ENCODE measurements at regions not wholly inside any gene's neighbourhood (a gene's known extent, or its start where the extent isn't known, plus 50 kb on each side); places are given as distances from the start of the nearest gene placed in this dataset.

DNA sequence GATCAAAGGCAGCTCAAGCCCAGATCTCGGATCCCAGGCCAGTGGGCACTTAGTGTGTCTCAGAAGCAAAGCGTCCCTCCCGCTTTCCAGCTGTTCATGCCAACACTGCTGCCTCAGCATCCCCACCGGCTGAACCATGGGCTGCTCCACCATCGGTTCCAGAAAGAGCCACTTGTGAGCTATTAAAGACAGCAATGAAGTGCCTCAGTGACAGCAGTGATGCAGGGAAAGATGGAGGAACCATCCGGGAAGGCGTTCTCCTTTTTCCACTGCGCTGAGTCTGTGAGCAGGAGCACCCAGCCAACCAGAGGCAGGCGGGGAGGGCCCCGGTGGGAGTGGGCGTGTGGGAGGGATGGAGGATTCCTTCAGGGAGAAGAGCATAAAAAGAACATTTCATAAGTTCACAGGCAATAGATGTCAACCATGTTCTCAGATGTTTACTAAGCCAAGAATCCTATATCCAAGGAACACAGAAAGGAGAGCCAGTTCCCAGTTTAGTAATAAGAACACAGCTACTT is 96.2 kb upstream of the MKI67 start:
- WGBS (ENCODE audit: low lambda C conversion rate), result 18% methylated on average over 11 of the region's 11 CpGs
- no peaks in the 10 kb centered on the region for H3K9me3 ChIP-seq (ENCODE audit: low read length)
- H3K9ac ChIP-seq (ENCODE audit: insufficient read depth, low read depth, low read length), result no peak overlapping the region
- no peaks in the 10 kb centered on the region for H4K20me1 ChIP-seq (ENCODE audit: insufficient read depth, low read length)
- H2AFZ ChIP-seq (ENCODE audit: low read length), result no peak overlapping the region
- DNase-seq (ENCODE audit: low spot score), result no peak
- ATAC-seq, result no peak
- no TSS peak for BruUV-seq (replicated peaks)
- TF ChIP-seq MBD4 (IDR thresholded peaks at IDR 0.05; ENCODE audit: borderline replicate concordance, low read length) (no peak), KDM6A (CRISPR knock-in tag; IDR thresholded peaks at IDR 0.05; ENCODE audit: low read depth) (no peak), MEF2D (CRISPR knock-in tag; IDR thresholded peaks at IDR 0.05) (no peak), ZBTB43 (CRISPR knock-in tag; conservative IDR thresholded peaks at IDR 0.05) (no peak), ZFAT (CRISPR knock-in tag; conservative IDR thresholded peaks at IDR 0.05) (no peak), GMEB1 (CRISPR knock-in tag; IDR thresholded peaks at IDR 0.05; ENCODE audit: borderline replicate concordance) (no peak), PHF20 (CRISPR knock-in tag; IDR thresholded peaks at IDR 0.05) (no peak), ZNF230 (CRISPR knock-in tag; IDR thresholded peaks at IDR 0.05) (no peak), ZNF562 (CRISPR knock-in tag; IDR thresholded peaks at IDR 0.05; ENCODE audit: borderline replicate concordance) (no peak), NBN (conservative IDR thresholded peaks at IDR 0.05) (no peak), PBX2 (CRISPR knock-in tag; IDR thresholded peaks at IDR 0.05) (no peak), NCOR1 (IDR thresholded peaks at IDR 0.05; ENCODE audit: borderline replicate concordance, low read length) (no peak), NAIF1 (CRISPR knock-in tag; IDR thresholded peaks at IDR 0.05; ENCODE audit: borderline replicate concordance) (no peak)
- CTCF ChIA-PET (ENCODE audit: low intra/inter-chr PET ratio, low total read pairs), result no interaction called here
- peaks cover 3 to 9% of the 10 kb centered on the region in 2 experiments; a peak in 2 of 5 replicates for H3K27me3 ChIP-seq (ENCODE audit: control insufficient read depth in 1 of 2, insufficient read depth in 2 of 2, low read length in 2 of 2)
- no peaks in the 10 kb centered on the region for H3K36me3 ChIP-seq (replicated peaks in 1 of 2; ENCODE audit: control insufficient read depth in 1 of 2, insufficient read depth in 2 of 2, low read length in 2 of 2)
- POLR2A ChIA-PET, result no interaction called here
- H3K4me2 ChIP-seq (ENCODE audit: low read depth, low read length), result no peak overlapping the region
- H3K4me3 ChIP-seq (replicated peaks in 1 of 3; ENCODE audit: insufficient read depth in 1 of 3, low read depth in 2 of 3, low read length in 3 of 3), result no peak overlapping the region
- H3K79me2 ChIP-seq (ENCODE audit: insufficient read depth, low read length), result no peaks in the 10 kb centered on the region
- H3K4me1 ChIP-seq (ENCODE audit: insufficient read depth, low read length), result peaks cover 7% of the 10 kb centered on the region; the same call in 1 of the 2 replicates
- in situ Hi-C loops (cut with HindIII; ENCODE audit: extremely low pct_ligation_motif_present, low pct_unique_long_range_greater_than_20kb) (no loop called here), intact Hi-C loops (cut with micrococcal nuclease; ENCODE audit: unreplicated experiment) (no loop called here)
- H3K27ac ChIP-seq (ENCODE audit: extremely low read length, insufficient read depth, low read length), result no peak overlapping the region
- FAIRE-seq, result no peak

Measured in HepG2 (cell line).